HepG2 (cell line): ENCODE measurements at regions not wholly inside any gene's neighbourhood (a gene's known extent, or its start where the extent isn't known, plus 50 kb on each side); places are given as distances from the start of the nearest gene placed in this dataset.
A peak's percentile ranks its signal among the peaks of the same experiment; 100 is the strongest.

Source experiments
- CENPX ChIP-seq: sonication (generic); formaldehyde crosslinking; IDR thresholded peaks from 2 replicates; pipeline ENCODE4 v1.9.0; 2021; ENCODE audit warnings: mild to moderate bottlenecking, missing genetic modification reagents, moderate library complexity
- DPF2 ChIP-seq: sonication (generic); formaldehyde crosslinking; IDR thresholded peaks from 2 replicates; pipeline ENCODE4 v1.4.0; 2020; ENCODE audit warnings: mild to moderate bottlenecking, low read depth, missing genetic modification reagents, borderline replicate concordance
- FOXM1 ChIP-seq: sonication (generic); formaldehyde crosslinking; IDR thresholded peaks from 2 replicates; pipeline ENCODE4 v1.5.0; 2020; ENCODE audit warnings: missing genetic modification reagents
- KAT8 ChIP-seq: IDR thresholded peaks from 2 replicates; pipeline ENCODE4 v1.6.1; 2016; ENCODE audit warnings: missing genetic modification reagents, missing compliant biosample characterization
- KDM2A ChIP-seq: sonication (generic); formaldehyde crosslinking; IDR thresholded peaks from 2 replicates; pipeline ENCODE4 v1.4.0; 2020; ENCODE audit warnings: low read depth, missing genetic modification reagents, borderline replicate concordance
- KDM5A ChIP-seq: fragments of 200-600 bp; sonication (generic); IDR thresholded peaks from 2 replicates; pipeline ENCODE4 v1.7.0; 2018; ENCODE audit warnings: antibody characterized with exemption, mild to moderate bottlenecking, low read length, borderline replicate concordance
- MBNL3 ChIP-seq: fragments of 250-450 bp; sonication (Bioruptor Pico); conservative IDR thresholded peaks from 2 replicates; pipeline ENCODE4 v1.8.0; 2022; ENCODE audit warnings: mild to moderate bottlenecking, inconsistent platforms
- NBN ChIP-seq: fragments of 450-650 bp; conservative IDR thresholded peaks from 2 replicates; pipeline ENCODE4 v1.6.1; 2017
- PHF8 ChIP-seq: sonication (generic); formaldehyde crosslinking; IDR thresholded peaks from 2 replicates; pipeline ENCODE4 v1.5.0; 2020; ENCODE audit warnings: missing genetic modification reagents
- RBAK ChIP-seq: sonication (generic); formaldehyde crosslinking; IDR thresholded peaks from 2 replicates; pipeline ENCODE4 v1.5.1; 2020; ENCODE audit warnings: mild to moderate bottlenecking, missing genetic modification reagents
- RBFOX2 ChIP-seq: fragments of 200-400 bp; formaldehyde crosslinking; IDR thresholded peaks from 2 replicates; pipeline ENCODE4 v1.6.1; 2017; ENCODE audit warnings: low read depth, mild to moderate bottlenecking, low read length
- RFXANK ChIP-seq: IDR thresholded peaks from 2 replicates; pipeline ENCODE4 v1.6.1; 2016
- SOX5 ChIP-seq: IDR thresholded peaks from 2 replicates; pipeline ENCODE4 v1.6.1; 2016; ENCODE audit warnings: borderline replicate concordance
- SP4 ChIP-seq: sonication (generic); formaldehyde crosslinking; IDR thresholded peaks from 2 replicates; pipeline ENCODE4 v1.8.1; 2023; ENCODE audit warnings: mild to moderate bottlenecking, missing genetic modification reagents
- TARDBP ChIP-seq: sonication (generic); formaldehyde crosslinking; IDR thresholded peaks from 2 replicates; pipeline ENCODE4 v1.8.0; 2022; ENCODE audit warnings: mild to moderate bottlenecking, missing genetic modification reagents
- ZEB1 ChIP-seq: IDR thresholded peaks from 2 replicates; pipeline ENCODE4 v1.6.1; 2012; ENCODE audit warnings: mild to moderate bottlenecking, low read depth, inconsistent platforms; ENCODE audit not compliant: insufficient replicate concordance
- ZNF3 ChIP-seq: IDR thresholded peaks from 2 replicates; pipeline ENCODE4 v1.7.0; 2017; ENCODE audit warnings: inconsistent platforms
- ZNF501 ChIP-seq: sonication (generic); formaldehyde crosslinking; IDR thresholded peaks from 2 replicates; pipeline ENCODE4 v1.5.1; 2020; ENCODE audit warnings: mild to moderate bottlenecking, moderate library complexity, missing genetic modification reagents
- ZNF530 ChIP-seq: sonication (generic); formaldehyde crosslinking; IDR thresholded peaks from 2 replicates; pipeline ENCODE4 v1.5.0; 2020; ENCODE audit warnings: low read depth, mild to moderate bottlenecking, missing genetic modification reagents
- ZNF589 ChIP-seq: sonication (generic); formaldehyde crosslinking; conservative IDR thresholded peaks from 2 replicates; pipeline ENCODE4 v1.8.0; 2022; ENCODE audit warnings: mild to moderate bottlenecking, moderate library complexity, missing genetic modification reagents
- ZNF598 ChIP-seq: sonication (generic); formaldehyde crosslinking; IDR thresholded peaks from 2 replicates; pipeline ENCODE4 v1.5.1; 2020; ENCODE audit warnings: mild to moderate bottlenecking, missing genetic modification reagents, borderline replicate concordance
- ZNF703 ChIP-seq: sonication (generic); formaldehyde crosslinking; IDR thresholded peaks from 2 replicates; pipeline ENCODE4 v1.5.1; 2020; ENCODE audit warnings: missing genetic modification reagents, mild to moderate bottlenecking, moderate library complexity, borderline replicate concordance
- ZNF775 ChIP-seq: sonication (generic); formaldehyde crosslinking; IDR thresholded peaks from 2 replicates; pipeline ENCODE4 v1.4.0; 2020; ENCODE audit warnings: missing genetic modification reagents, mild to moderate bottlenecking, moderate library complexity, borderline replicate concordance
- TF ChIP-seq, protein P1 (sequence below): sonication (generic); formaldehyde crosslinking; IDR thresholded peaks from 2 replicates; pipeline ENCODE4 v1.5.0; 2020; ENCODE audit warnings: mild to moderate bottlenecking, missing genetic modification reagents
- TF ChIP-seq, protein P2 (sequence below): sonication (generic); formaldehyde crosslinking; IDR thresholded peaks from 2 replicates; pipeline ENCODE4 v1.5.0; 2020; ENCODE audit warnings: mild to moderate bottlenecking, missing genetic modification reagents
- TF ChIP-seq, protein P3 (sequence below): IDR thresholded peaks from 2 replicates; pipeline ENCODE4 v1.6.1; 2012; ENCODE audit warnings: low read length, improper control_type of control experiment

- TF ChIP-seq CENPX (no peak), SOX5 (CRISPR knock-in tag) (peak; percentile 96), PHF8 (peak; percentile 48; the same call in 1 of the 2 replicates), MBNL3 (CRISPR knock-in tag) (no peak), DPF2 (CRISPR knock-in tag) (peak; percentile 97), SP4 (CRISPR knock-in tag) (no peak), KDM5A (no peak), TARDBP (CRISPR knock-in tag) (no peak; the same call in 1 of the 2 replicates), ZNF3 (CRISPR knock-in tag) (no peak; the same call in 1 of the 2 replicates), ZNF703 (CRISPR knock-in tag) (no peak), ZEB1 (peak; percentile 49), ZNF530 (CRISPR knock-in tag) (no peak), RBFOX2 (no peak), ZNF598 (CRISPR knock-in tag) (no peak), ZNF501 (CRISPR knock-in tag) (peak; percentile 46; the same call in 1 of the 2 replicates), KAT8 (CRISPR knock-in tag) (peak; percentile 82), KDM2A (CRISPR knock-in tag) (0 out of 2 replicates have a peak, but pooled peaks have one; percentile 38), RFXANK (CRISPR knock-in tag) (0 out of 2 replicates have a peak, but pooled peaks have one; percentile 80), ZNF775 (no peak), NBN (no peak), RBAK (CRISPR knock-in tag) (no peak), FOXM1 (CRISPR knock-in tag) (no peak), ZNF589 (CRISPR knock-in tag) (no peak)
- TF ChIP-seq, protein P1, sequence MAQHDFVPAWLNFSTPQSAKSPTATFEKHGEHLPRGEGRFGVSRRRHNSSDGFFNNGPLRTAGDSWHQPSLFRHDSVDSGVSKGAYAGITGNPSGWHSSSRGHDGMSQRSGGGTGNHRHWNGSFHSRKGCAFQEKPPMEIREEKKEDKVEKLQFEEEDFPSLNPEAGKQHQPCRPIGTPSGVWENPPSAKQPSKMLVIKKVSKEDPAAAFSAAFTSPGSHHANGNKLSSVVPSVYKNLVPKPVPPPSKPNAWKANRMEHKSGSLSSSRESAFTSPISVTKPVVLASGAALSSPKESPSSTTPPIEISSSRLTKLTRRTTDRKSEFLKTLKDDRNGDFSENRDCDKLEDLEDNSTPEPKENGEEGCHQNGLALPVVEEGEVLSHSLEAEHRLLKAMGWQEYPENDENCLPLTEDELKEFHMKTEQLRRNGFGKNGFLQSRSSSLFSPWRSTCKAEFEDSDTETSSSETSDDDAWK: no peak
- TF ChIP-seq, protein P2, sequence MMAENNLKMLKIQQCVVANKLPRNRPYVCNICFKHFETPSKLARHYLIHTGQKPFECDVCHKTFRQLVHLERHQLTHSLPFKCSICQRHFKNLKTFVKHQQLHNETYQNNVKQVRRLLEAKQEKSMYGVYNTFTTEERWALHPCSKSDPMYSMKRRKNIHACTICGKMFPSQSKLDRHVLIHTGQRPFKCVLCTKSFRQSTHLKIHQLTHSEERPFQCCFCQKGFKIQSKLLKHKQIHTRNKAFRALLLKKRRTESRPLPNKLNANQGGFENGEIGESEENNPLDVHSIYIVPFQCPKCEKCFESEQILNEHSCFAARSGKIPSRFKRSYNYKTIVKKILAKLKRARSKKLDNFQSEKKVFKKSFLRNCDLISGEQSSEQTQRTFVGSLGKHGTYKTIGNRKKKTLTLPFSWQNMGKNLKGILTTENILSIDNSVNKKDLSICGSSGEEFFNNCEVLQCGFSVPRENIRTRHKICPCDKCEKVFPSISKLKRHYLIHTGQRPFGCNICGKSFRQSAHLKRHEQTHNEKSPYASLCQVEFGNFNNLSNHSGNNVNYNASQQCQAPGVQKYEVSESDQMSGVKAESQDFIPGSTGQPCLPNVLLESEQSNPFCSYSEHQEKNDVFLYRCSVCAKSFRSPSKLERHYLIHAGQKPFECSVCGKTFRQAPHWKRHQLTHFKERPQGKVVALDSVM (CRISPR knock-in tag): no peak
- TF ChIP-seq, protein P3, sequence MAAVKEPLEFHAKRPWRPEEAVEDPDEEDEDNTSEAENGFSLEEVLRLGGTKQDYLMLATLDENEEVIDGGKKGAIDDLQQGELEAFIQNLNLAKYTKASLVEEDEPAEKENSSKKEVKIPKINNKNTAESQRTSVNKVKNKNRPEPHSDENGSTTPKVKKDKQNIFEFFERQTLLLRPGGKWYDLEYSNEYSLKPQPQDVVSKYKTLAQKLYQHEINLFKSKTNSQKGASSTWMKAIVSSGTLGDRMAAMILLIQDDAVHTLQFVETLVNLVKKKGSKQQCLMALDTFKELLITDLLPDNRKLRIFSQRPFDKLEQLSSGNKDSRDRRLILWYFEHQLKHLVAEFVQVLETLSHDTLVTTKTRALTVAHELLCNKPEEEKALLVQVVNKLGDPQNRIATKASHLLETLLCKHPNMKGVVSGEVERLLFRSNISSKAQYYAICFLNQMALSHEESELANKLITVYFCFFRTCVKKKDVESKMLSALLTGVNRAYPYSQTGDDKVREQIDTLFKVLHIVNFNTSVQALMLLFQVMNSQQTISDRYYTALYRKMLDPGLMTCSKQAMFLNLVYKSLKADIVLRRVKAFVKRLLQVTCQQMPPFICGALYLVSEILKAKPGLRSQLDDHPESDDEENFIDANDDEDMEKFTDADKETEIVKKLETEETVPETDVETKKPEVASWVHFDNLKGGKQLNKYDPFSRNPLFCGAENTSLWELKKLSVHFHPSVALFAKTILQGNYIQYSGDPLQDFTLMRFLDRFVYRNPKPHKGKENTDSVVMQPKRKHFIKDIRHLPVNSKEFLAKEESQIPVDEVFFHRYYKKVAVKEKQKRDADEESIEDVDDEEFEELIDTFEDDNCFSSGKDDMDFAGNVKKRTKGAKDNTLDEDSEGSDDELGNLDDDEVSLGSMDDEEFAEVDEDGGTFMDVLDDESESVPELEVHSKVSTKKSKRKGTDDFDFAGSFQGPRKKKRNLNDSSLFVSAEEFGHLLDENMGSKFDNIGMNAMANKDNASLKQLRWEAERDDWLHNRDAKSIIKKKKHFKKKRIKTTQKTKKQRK: no peak
Measured at GRCh38 chr6:137697267-137697938, 169.7 kb upstream of the TNFAIP3 start (continued).
